Retinal pigment epithelial cell (primary cell): ENCODE measurements at regions not wholly inside any gene's neighbourhood (a gene's known extent, or its start where the extent isn't known, plus 50 kb on each side); places are given as distances from the start of the nearest gene placed in this dataset.

Experiments used
- DNase-seq: peaks from one replicate; pipeline ENCODE4 v3.0.0-alpha.2; 2010; ENCODE audit warnings: low read depth
- H3K4me3 ChIP-seq: 2 replicates; pipeline ENCODE4 v1.5.1; 2011; ENCODE audit warnings: mild to moderate bottlenecking, low read length, control low read depth, moderate library complexity
- CTCF ChIP-seq: conservative IDR thresholded peaks from 2 replicates; pipeline ENCODE4 v1.5.1; 2011; ENCODE audit warnings: low read depth, low read length, control low read depth, inconsistent platforms

DNA sequence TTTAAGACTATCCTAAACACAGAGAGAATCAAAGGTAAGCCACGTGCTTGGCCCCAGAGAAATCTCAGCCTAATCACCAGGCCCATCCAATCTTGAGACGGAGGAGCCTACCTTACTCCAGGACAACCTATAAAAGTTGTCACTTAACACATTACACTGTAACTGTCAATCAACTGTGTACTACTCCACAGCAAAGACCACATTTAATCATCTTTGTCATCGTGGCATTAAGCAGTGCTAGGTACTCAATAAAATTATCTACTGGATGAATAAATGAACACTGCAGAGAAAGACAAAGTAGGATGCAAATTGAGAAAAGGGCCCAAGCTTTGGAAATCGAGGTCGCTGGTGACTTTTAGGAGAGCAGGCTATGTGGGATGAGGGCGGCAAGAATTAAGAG, 466.7 kb downstream of the SHQ1 start:
- H3K4me3 ChIP-seq, result no peak overlapping the region
- no peak for DNase-seq
- TF ChIP-seq CTCF, result no peak

- no peak overlapping the region for H3K4me3 ChIP-seq
- DNase-seq, result no peak
- no peak for TF ChIP-seq CTCF
These were observed 467.3 kb downstream of the SHQ1 start for GRCh38 chr3:72380711-72381493.

- no peak for TF ChIP-seq CTCF
- no peak overlapping the region for H3K4me3 ChIP-seq
- DNase-seq, result no peak
These were observed 468.1 kb downstream of the SHQ1 start for GRCh38 chr3:72380193-72380592.

GRCh38 chr3:72379500-72380187, 468.6 kb downstream of the SHQ1 start:
- no peak for TF ChIP-seq CTCF
- no peak overlapping the region for H3K4me3 ChIP-seq

GRCh38 chr3:72378287-72378686, 470.0 kb downstream of the SHQ1 start:
- H3K4me3 ChIP-seq, result no peak overlapping the region
- no peak for TF ChIP-seq CTCF

More at GRCh38 chr3:72379500-72380187, 468.6 kb downstream of the SHQ1 start:
- no peak for DNase-seq

GRCh38 chr3:72376956-72377710, 471.1 kb downstream of the SHQ1 start:
- no peak overlapping the region for H3K4me3 ChIP-seq
- no peak for DNase-seq
- TF ChIP-seq CTCF, result no peak

More at GRCh38 chr3:72378287-72378686, 470.0 kb downstream of the SHQ1 start:
- no peak for DNase-seq
